GM19239 (cell line): ENCODE measurements at regions not wholly inside any gene's neighbourhood (a gene's known extent, or its start where the extent isn't known, plus 50 kb on each side); places are given as distances from the start of the nearest gene placed in this dataset.
"Not testable (repeated sequence)": the region's sequence is repeated elsewhere in the genome, so short reads cannot be mapped to it uniquely, and the experiment has no call there.

ENCODE experiments used
- DNase-seq: peaks from one replicate; pipeline ENCODE4 v3.0.0; 2011; ENCODE audit warnings: low spot score; ENCODE audit not compliant: insufficient read length
- FAIRE-seq: peaks from 2 replicates; lab custom pipeline; 2011; peaks lifted over from hg19 to GRCh38; lab: Jason Lieb, UNC

GRCh38 chrY:20891440-20892160 lies 135.7 kb downstream of the RPS4Y2 start:
- peak; percentile 79 for FAIRE-seq
- DNase-seq = no peak

- not testable (repeated sequence) for DNase-seq, FAIRE-seq
These were observed 169.6 kb downstream of the RPS4Y2 start for GRCh38 chrY:20925350-20926091.

- DNase-seq (no peak), FAIRE-seq (no peak)
These were observed 173.9 kb downstream of the RPS4Y2 start for GRCh38 chrY:20929691-20930342.

GRCh38 chrY:20936709-20937251 lies 180.9 kb downstream of the RPS4Y2 start:
- not testable (repeated sequence) for FAIRE-seq, DNase-seq

GRCh38 chrY:20961512-20961911 lies 205.6 kb downstream of the RPS4Y2 start:
- FAIRE-seq = no peak
- DNase-seq = no peak

- FAIRE-seq (peak; percentile 35), DNase-seq (no peak)
These were observed 211.9 kb downstream of the RPS4Y2 start for GRCh38 chrY:20967828-20968227.

GRCh38 chrY:20968237-20968636 lies 212.3 kb downstream of the RPS4Y2 start:
- DNase-seq = no peak
- no peak for FAIRE-seq

GRCh38 chrY:20971371-20971770 lies 215.5 kb downstream of the RPS4Y2 start:
- no peak for FAIRE-seq
- no peak for DNase-seq

GRCh38 chrY:20986037-20986436 lies 230.1 kb downstream of the RPS4Y2 start:
- FAIRE-seq = no peak

GRCh38 chrY:20990123-20990522 lies 234.2 kb downstream of the RPS4Y2 start:
- DNase-seq (no peak), FAIRE-seq (no peak)

More at GRCh38 chrY:20986037-20986436, 230.1 kb downstream of the RPS4Y2 start:
- DNase-seq = no peak

- FAIRE-seq (peak; percentile 81), DNase-seq (peak; percentile 1)
These were observed 235.1 kb downstream of the RPS4Y2 start for GRCh38 chrY:20990869-20991548.

GRCh38 chrY:20997355-20997754 lies 241.4 kb downstream of the RPS4Y2 start:
- FAIRE-seq (no peak), DNase-seq (no peak)

- FAIRE-seq (no peak), DNase-seq (no peak)
These were observed 242.1 kb downstream of the RPS4Y2 start for GRCh38 chrY:20998016-20998415.

GRCh38 chrY:20998483-20998882 lies 242.6 kb downstream of the RPS4Y2 start:
- no peak for FAIRE-seq
- DNase-seq = no peak

- FAIRE-seq (no peak), DNase-seq (no peak)
These were observed 245.2 kb downstream of the RPS4Y2 start for GRCh38 chrY:21001102-21001501.

- FAIRE-seq = no peak
- no peak for DNase-seq
These were observed 247.2 kb downstream of the RPS4Y2 start for GRCh38 chrY:21003059-21003458.

- FAIRE-seq = no peak
- DNase-seq = no peak
These were observed 249.6 kb downstream of the RPS4Y2 start for GRCh38 chrY:21005531-21005930.

- DNase-seq (no peak), FAIRE-seq (no peak)
These were observed 265.9 kb downstream of the RPS4Y2 start for GRCh38 chrY:21021811-21022210.

GRCh38 chrY:21022326-21023044 lies 266.6 kb downstream of the RPS4Y2 start:
- no peak for FAIRE-seq
- no peak for DNase-seq

- DNase-seq = no peak
- FAIRE-seq = no peak
These were observed 268.0 kb downstream of the RPS4Y2 start for GRCh38 chrY:21023906-21024305.
